Panc1 (cell line): ENCODE measurements at regions not wholly inside any gene's neighbourhood (a gene's known extent, or its start where the extent isn't known, plus 50 kb on each side); places are given as distances from the start of the nearest gene placed in this dataset.

ENCODE experiments used
- ATAC-seq: fragments of 200-7000 bp; cut with Tn5 transposase; 2 replicates; pipeline ENCODE4 v1.9.1; 2020; ENCODE audit warnings: mild to moderate bottlenecking, moderate library complexity
- BruUV-seq: library from RNA; stranded (reverse); fragments of 400-500 nt; replicated peaks from 2 replicates; lab custom pipeline; 2021; lab: Mats Ljungman, UMichigan
- CTCF ChIA-PET: fragments of 300-600 bp; sonication (Branson Sonifier 250); formaldehyde crosslinking; loops from one replicate; lab custom pipeline; 2022; ENCODE audit warnings: antibody characterized with exemption; lab: Charles Lee
- POLR2A ChIA-PET: fragments of 300-600 bp; sonication (Branson Sonifier 250); formaldehyde crosslinking; loops from one replicate; lab custom pipeline; 2022; ENCODE audit warnings: antibody characterized with exemption; lab: Charles Lee
- DNase-seq: peaks from one replicate; pipeline ENCODE4 v3.0.0-alpha.2; 2010; ENCODE audit warnings: low read depth, low spot score
- H3K27ac ChIP-seq: 2 replicates; pipeline ENCODE4 v1.5.1; 2011; ENCODE audit warnings: mild to moderate bottlenecking, low read length, inconsistent platforms
- H3K27me3 ChIP-seq: fragments of 200-500 bp; sonication (Bioruptor generic); 2 replicates; pipeline ENCODE4 v1.6.0; 2014; ENCODE audit warnings: low read length, inconsistent platforms; ENCODE audit not compliant: control insufficient read depth, insufficient read depth
- H3K36me3 ChIP-seq: fragments of 200-500 bp; sonication (Bioruptor generic); 2 replicates; pipeline ENCODE4 v1.5.1; 2014; ENCODE audit warnings: inconsistent platforms, mild to moderate bottlenecking, low read length, moderate library complexity; ENCODE audit not compliant: control insufficient read depth, insufficient read depth
- H3K4me1 ChIP-seq: 2 replicates; pipeline ENCODE4 v1.5.1; 2011; ENCODE audit warnings: inconsistent platforms, mild to moderate bottlenecking, low read length, moderate library complexity; ENCODE audit not compliant: control insufficient read depth, insufficient read depth
- H3K4me3 ChIP-seq, 2 experiments: 2 replicates each; pipeline ENCODE4 v1.5.1; 2011 to 2012; ENCODE audit warnings: low read depth in 2 of 2, low read length in 2 of 2, mild to moderate bottlenecking in 2 of 2, inconsistent platforms in 1 of 2, moderate library complexity in 1 of 2
- H3K9me3 ChIP-seq: fragments of 200-500 bp; sonication (Bioruptor generic); 2 replicates; pipeline ENCODE4 v1.5.1; 2014; ENCODE audit warnings: low read depth, mild to moderate bottlenecking, inconsistent platforms, low read length, moderate library complexity; ENCODE audit not compliant: control insufficient read depth, insufficient read depth
- CTCF ChIP-seq: fragments of 450-650 bp; IDR thresholded peaks from 2 replicates; pipeline ENCODE4 v1.5.1; 2017; ENCODE audit warnings: mild to moderate bottlenecking
- POLR2AphosphoS5 ChIP-seq: IDR thresholded peaks from 2 replicates; pipeline ENCODE4 v1.6.1; 2012; ENCODE audit warnings: mild to moderate bottlenecking, low read depth, low read length, moderate library complexity
- REST ChIP-seq, 2 experiments: IDR thresholded peaks; 2 replicates each; pipeline ENCODE4 v1.6.1; 2011 to 2012; ENCODE audit warnings: low read depth in 2 of 2, control low read depth in 1 of 2, low read length in 1 of 2, mild to moderate bottlenecking in 1 of 2, moderate library complexity in 1 of 2; ENCODE audit not compliant: insufficient read depth in 1 of 2
- SIN3A ChIP-seq: IDR thresholded peaks from 2 replicates; pipeline ENCODE4 v1.6.1; 2012; ENCODE audit warnings: low read depth, mild to moderate bottlenecking, low read length, moderate library complexity, borderline replicate concordance; ENCODE audit not compliant: insufficient read depth
- TCF7L2 ChIP-seq: IDR thresholded peaks from 2 replicates; pipeline ENCODE4 v1.6.1; 2011; ENCODE audit warnings: mild to moderate bottlenecking, low read depth, low read length, inconsistent platforms
- in situ Hi-C: cut with HindIII; loops from 2 replicates; pipeline ENCODE4 v1.10.0; 2016; ENCODE audit warnings: low sequenced_read_pairs, low pct_unique_long_range_greater_than_20kb
- intact Hi-C: fragments of 100-400 bp; cut with micrococcal nuclease; formaldehyde crosslinking; loops from one replicate; pipeline ENCODE4 v1.10.0; 2022; ENCODE audit not compliant: unreplicated experiment

GRCh38 chr14:76662580-76662979, 98.7 kb upstream of the VASH1 start:
- ATAC-seq: no peak

GRCh38 chr14:76664790-76665189, 96.5 kb upstream of the VASH1 start:
- DNase-seq (no peak), ATAC-seq (no peak)
- no TSS peak for BruUV-seq
- Histone ChIP-seq H3K36me3 (no peaks in the 10 kb centered on the region), H3K27ac (no peak overlapping the region), H3K4me1 (no peaks in the 10 kb centered on the region), H3K27me3 (no peaks in the 10 kb centered on the region), H3K4me3 (no peak overlapping the region), H3K9me3 (no peaks in the 10 kb centered on the region)
- ChIA-PET CTCF (interaction anchor here (0.5 kb wide), 1 partner anchor 887 kb away, joined by 3 read pairs; no protein-coding TSS in a partner anchor), POLR2A (no interaction called here)
- in situ Hi-C loops (no loop called here), intact Hi-C loops (no loop called here)
- TF ChIP-seq TCF7L2 (no peak), REST (IDR thresholded peaks at IDR 0.05; ENCODE audit: insufficient read depth in 1 of 2, low read depth in 2 of 2, low read length in 1 of 2) (no peak), CTCF (no peak), POLR2AphosphoS5 (no peak), SIN3A (no peak)

More at GRCh38 chr14:76662580-76662979, 98.7 kb upstream of the VASH1 start:
- Histone ChIP-seq H3K36me3 (no peaks in the 10 kb centered on the region), H3K27me3 (no peaks in the 10 kb centered on the region), H3K4me3 (no peak overlapping the region), H3K27ac (no peak overlapping the region), H3K4me1 (no peaks in the 10 kb centered on the region), H3K9me3 (no peaks in the 10 kb centered on the region; the same call in 1 of the 2 replicates)
- DNase-seq: no peak
- in situ Hi-C loops (no loop called here), intact Hi-C loops (no loop called here)
- POLR2A ChIA-PET: no interaction called here
- CTCF ChIA-PET: no interaction called here
- TF ChIP-seq TCF7L2: no peak
- TF ChIP-seq REST (IDR thresholded peaks at IDR 0.05; ENCODE audit: insufficient read depth in 1 of 2, low read depth in 2 of 2, low read length in 1 of 2): no peak
- no peak for TF ChIP-seq CTCF
- TF ChIP-seq SIN3A: no peak
- TF ChIP-seq POLR2AphosphoS5: no peak
- no TSS peak for BruUV-seq
